Transverse colon (tissue), 4 donors: ENCODE measurements at regions not wholly inside any gene's neighbourhood (a gene's known extent, or its start where the extent isn't known, plus 50 kb on each side); places are given as distances from the start of the nearest gene placed in this dataset.
A peak's percentile ranks its signal among the peaks of the same experiment; 100 is the strongest.

Source experiments
- DNase-seq: peaks from one replicate; pipeline ENCODE4 v3.0.0-alpha.2; 2019
- H3K27ac ChIP-seq, 4 donors: fragments of 200-600 bp; sonication (generic); 2 replicates each; pipeline ENCODE4 v1.5.1; 2016 to 2018; ENCODE audit warnings: inconsistent platforms in 4 of 4
- H3K27me3 ChIP-seq: fragments of 200-600 bp; sonication (generic); 2 replicates; pipeline ENCODE4 v1.5.1; 2017; ENCODE audit warnings: inconsistent platforms
- H3K36me3 ChIP-seq, 4 donors: fragments of 200-600 bp; sonication (generic); 2 replicates each; pipeline ENCODE4 v1.5.1; 2017 to 2019; ENCODE audit warnings: inconsistent platforms in 4 of 4
- H3K4me1 ChIP-seq, 4 donors: fragments of 200-600 bp; sonication (generic); 2 replicates each; pipeline ENCODE4 v1.5.1; 2017 to 2020; ENCODE audit warnings: inconsistent platforms in 4 of 4
- H3K4me3 ChIP-seq, 4 donors: fragments of 200-600 bp; sonication (generic); 1 replicate in 1 of 4; 2 replicates in 3 of 4; pipeline versions ENCODE4 v1.5.1 to v1.6.1; 2017 to 2019; ENCODE audit warnings: inconsistent platforms in 4 of 4
- H3K9me3 ChIP-seq, 2 donors: fragments of 200-600 bp; sonication (generic); 2 replicates each; pipeline ENCODE4 v1.5.1; 2017 to 2019; ENCODE audit warnings: inconsistent platforms in 2 of 2
- EP300 ChIP-seq: sonication (generic); formaldehyde crosslinking; IDR thresholded peaks from one replicate; pipeline ENCODE4 v1.6.1; 2017; ENCODE audit warnings: antibody characterized with exemption, low read depth
- POLR2A ChIP-seq: fragments of 450-650 bp; IDR thresholded peaks from one replicate; pipeline ENCODE4 v1.6.1; 2016; ENCODE audit warnings: antibody characterized with exemption, mild to moderate bottlenecking, moderate library complexity
- POLR2AphosphoS5 ChIP-seq, 3 donors: sonication (generic); formaldehyde crosslinking; IDR thresholded peaks; one replicate each; pipeline ENCODE4 v1.6.1; 2016; ENCODE audit warnings: antibody characterized with exemption in 3 of 3
- WGBS, 2 donors: methylation state at CpG; one replicate each; pipeline ENCODE4 v1.1.5; 2018; ENCODE audit warnings: low coverage in 1 of 2; 5-methylcytosine and 5-hydroxymethylcytosine counted together
- in situ Hi-C, 4 donors: fragments of 200-750 bp; cut with MboI; loops; one replicate each; pipeline versions ENCODE4 v1.15.0 to v1.15.1; 2017; ENCODE audit warnings: low sequenced_read_pairs in 3 of 4, low pct_ligation_motif_present in 1 of 4, low pct_unique_long_range_greater_than_20kb in 1 of 4
- intact Hi-C: fragments of 100-400 bp; cut with DNase I; formaldehyde crosslinking; loops from one replicate; pipeline ENCODE4 v1.15.1; 2023; ENCODE audit warnings: low total_unique reads
- TF ChIP-seq, protein P1 (sequence below), 5 experiments: fragments of 200-600 bp in 3 of 5; fragments of 450-650 bp in 2 of 5; sonication (generic) in 3 of 5; IDR thresholded peaks; 1 replicate in 2 of 5; 2 replicates in 3 of 5; pipeline ENCODE4 v1.5.1; 2016 to 2017; ENCODE audit warnings: antibody characterized with exemption in 5 of 5, inconsistent platforms in 3 of 5, mild to moderate bottlenecking in 2 of 5, moderate library complexity in 1 of 5

DNA sequence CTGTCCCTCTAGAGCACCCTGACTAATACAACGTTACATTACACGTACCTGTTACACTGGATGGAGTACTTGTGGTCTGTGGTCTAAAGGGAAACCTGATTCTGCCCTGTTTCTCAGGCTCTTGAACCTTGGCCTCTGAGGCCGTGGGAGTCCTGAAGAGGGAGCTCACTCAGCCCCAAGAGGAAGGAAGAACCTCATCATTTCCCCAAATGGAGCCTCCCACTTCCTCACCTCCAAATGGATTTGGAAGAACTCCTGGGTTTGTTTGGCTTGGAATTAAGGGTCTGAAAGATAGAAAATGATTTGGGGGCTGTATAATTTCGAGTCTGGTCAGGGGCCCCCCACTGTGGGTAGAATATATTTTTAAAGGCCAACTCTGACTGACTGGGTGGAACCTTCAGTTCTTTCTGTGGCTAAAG is 200.2 kb downstream of the SEMA6A start:
- in situ Hi-C loops (loop anchor here in 1 of 4 donors (25.0 kb wide), 1 partner anchor 237 kb away; no protein-coding TSS in a partner anchor), intact Hi-C loops (no loop called here)
- TF ChIP-seq POLR2AphosphoS5 (IDR thresholded peaks at IDR 0.05) (no peak), POLR2A (no peak), EP300 (no peak)
- TF ChIP-seq, protein P1, sequence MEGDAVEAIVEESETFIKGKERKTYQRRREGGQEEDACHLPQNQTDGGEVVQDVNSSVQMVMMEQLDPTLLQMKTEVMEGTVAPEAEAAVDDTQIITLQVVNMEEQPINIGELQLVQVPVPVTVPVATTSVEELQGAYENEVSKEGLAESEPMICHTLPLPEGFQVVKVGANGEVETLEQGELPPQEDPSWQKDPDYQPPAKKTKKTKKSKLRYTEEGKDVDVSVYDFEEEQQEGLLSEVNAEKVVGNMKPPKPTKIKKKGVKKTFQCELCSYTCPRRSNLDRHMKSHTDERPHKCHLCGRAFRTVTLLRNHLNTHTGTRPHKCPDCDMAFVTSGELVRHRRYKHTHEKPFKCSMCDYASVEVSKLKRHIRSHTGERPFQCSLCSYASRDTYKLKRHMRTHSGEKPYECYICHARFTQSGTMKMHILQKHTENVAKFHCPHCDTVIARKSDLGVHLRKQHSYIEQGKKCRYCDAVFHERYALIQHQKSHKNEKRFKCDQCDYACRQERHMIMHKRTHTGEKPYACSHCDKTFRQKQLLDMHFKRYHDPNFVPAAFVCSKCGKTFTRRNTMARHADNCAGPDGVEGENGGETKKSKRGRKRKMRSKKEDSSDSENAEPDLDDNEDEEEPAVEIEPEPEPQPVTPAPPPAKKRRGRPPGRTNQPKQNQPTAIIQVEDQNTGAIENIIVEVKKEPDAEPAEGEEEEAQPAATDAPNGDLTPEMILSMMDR (IDR thresholded peaks at IDR 0.05): no peak
- Histone ChIP-seq H3K4me3 (no peak overlapping the region), H3K9me3 (no peaks in the 10 kb centered on the region), H3K27ac (no peak overlapping the region), H3K27me3 (no peaks in the 10 kb centered on the region), H3K36me3 (no peaks in the 10 kb centered on the region), H3K4me1 (peaks cover 0 to 17% (median 5%) of the 10 kb centered on the region in 4 donors)
- 72 to 75% methylated on average over 2 to 4 of the region's 4 CpGs for WGBS, 2 donors
- DNase-seq: no peak

DNA sequence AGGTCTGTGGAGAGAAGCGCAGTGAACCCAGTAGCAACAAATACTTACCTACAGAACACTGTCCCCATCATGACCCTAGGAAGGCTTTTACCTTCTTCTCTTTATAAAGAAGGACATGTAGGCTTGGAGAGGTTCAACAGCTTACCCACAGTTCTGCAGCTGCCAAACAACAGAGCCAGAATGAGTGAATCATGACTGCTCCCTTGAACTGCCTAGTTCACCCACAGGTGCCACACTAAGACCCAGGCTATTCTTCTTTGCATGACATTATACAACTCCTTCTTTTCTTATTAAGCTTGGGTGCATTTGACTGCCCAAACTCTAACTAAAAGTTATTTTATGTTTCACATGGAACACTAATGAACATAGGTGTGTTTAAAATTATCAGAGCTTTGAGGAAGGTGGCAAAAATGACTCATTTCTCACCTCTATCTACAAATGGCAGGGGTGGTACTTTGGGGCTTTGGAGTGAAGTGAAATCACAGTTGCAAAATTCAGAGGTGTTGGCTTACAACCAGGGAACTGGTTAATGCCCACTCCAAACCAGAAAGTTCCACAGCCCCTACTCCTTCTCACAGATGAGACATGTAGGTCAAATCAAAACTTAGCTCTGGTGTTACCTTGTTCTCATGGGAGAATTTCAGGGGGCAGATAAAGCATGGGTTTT is 201.6 kb downstream of the SEMA6A start:
- in situ Hi-C loops (loop anchor here in 1 of 4 donors (25.0 kb wide), 1 partner anchor 236 kb away; no protein-coding TSS in a partner anchor), intact Hi-C loops (no loop called here)
- no peak overlapping the region for H3K4me3 ChIP-seq
- no peak for DNase-seq
- H3K36me3 ChIP-seq: no peaks in the 10 kb centered on the region
- 100% methylated on average over 1 of the region's 1 CpG; no CpG with 5 or more reads in 1 of the 2 donors for WGBS, 2 donors
- no peaks in the 10 kb centered on the region for H3K27me3 ChIP-seq
- H3K27ac ChIP-seq: no peak overlapping the region
- peaks cover 0 to 17% (median 5%) of the 10 kb centered on the region in 4 donors for H3K4me1 ChIP-seq
- no peak for TF ChIP-seq POLR2A
- no peak for TF ChIP-seq POLR2AphosphoS5 (IDR thresholded peaks at IDR 0.05)
- TF ChIP-seq EP300: no peak
- TF ChIP-seq, protein P1 (IDR thresholded peaks at IDR 0.05): no peak
- H3K9me3 ChIP-seq: no peaks in the 10 kb centered on the region

DNA sequence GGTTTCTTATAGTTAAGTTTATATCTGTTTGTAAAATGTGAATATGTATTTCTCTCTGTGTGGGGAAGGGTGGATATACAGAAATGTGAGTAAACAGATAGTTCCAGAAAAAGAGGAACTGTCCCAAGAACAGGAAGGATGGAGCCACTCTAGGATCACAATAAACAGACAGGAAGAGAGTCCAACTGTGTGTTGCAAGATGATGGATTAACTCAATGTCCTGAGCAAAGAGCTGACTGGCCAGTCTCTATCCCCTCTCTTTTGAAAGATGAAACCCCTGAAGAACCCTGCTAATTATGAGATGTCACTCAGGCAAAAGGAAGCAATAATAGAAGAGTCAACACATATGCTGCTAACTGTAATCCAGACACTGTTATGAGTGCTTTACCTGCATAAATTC is 202.7 kb downstream of the SEMA6A start:
- no peak for DNase-seq
- TF ChIP-seq POLR2A (no peak), EP300 (no peak), POLR2AphosphoS5 (IDR thresholded peaks at IDR 0.05) (no peak)
- TF ChIP-seq, protein P1 (IDR thresholded peaks at IDR 0.05): no peak
- Histone ChIP-seq H3K27ac (peak overlapping the region in 1 of 4 donors; percentile 11), H3K36me3 (no peaks in the 10 kb centered on the region), H3K4me3 (no peak overlapping the region), H3K9me3 (no peaks in the 10 kb centered on the region), H3K27me3 (no peaks in the 10 kb centered on the region), H3K4me1 (peaks cover 0 to 17% (median 5%) of the 10 kb centered on the region in 4 donors)
- in situ Hi-C loops: loop anchor here in 1 of 4 donors (25.0 kb wide), 1 partner anchor 235 kb away; no protein-coding TSS in a partner anchor
- intact Hi-C loops: no loop called here

DNA sequence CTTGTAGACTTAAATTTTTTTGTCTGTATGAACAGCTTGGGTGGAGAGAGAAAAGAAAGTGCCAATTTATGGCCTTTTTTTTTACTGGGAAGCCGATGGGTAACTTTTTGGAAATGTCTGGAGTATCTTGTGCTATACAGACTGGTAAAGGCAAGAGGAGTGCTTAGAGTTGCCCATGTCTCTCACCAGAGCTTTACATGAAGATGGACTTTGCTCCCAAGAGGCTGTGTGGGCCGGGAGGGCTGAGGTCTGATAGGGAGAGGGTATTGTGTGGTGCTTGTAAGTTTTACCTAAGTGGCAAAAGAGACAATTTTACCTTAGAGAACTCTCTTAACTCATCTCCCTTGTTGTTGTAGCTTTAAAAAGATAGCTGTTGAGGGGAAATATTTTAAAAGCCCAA is 203.2 kb downstream of the SEMA6A start:
- WGBS, 2 donors: 36 to 57% methylated on average over 1 to 2 of the region's 2 CpGs
- Histone ChIP-seq H3K9me3 (no peaks in the 10 kb centered on the region), H3K36me3 (no peaks in the 10 kb centered on the region), H3K27me3 (no peaks in the 10 kb centered on the region), H3K4me1 (peaks cover 0 to 17% (median 5%) of the 10 kb centered on the region in 4 donors), H3K27ac (peak overlapping the region in 3 of 4 donors; percentile 5 to 17 (median 11)), H3K4me3 (no peak overlapping the region)
- no peak for DNase-seq
- intact Hi-C loops: no loop called here
- in situ Hi-C loops: loop anchor here in 1 of 4 donors (25.0 kb wide), 1 partner anchor 234 kb away; no protein-coding TSS in a partner anchor
- TF ChIP-seq POLR2A: no peak
- no peak for TF ChIP-seq EP300
- TF ChIP-seq POLR2AphosphoS5 (IDR thresholded peaks at IDR 0.05): no peak
- TF ChIP-seq, protein P1 (IDR thresholded peaks at IDR 0.05): no peak
